Lower leg skin (tissue), 3 donors: ENCODE measurements at regions not wholly inside any gene's neighbourhood (a gene's known extent, or its start where the extent isn't known, plus 50 kb on each side); places are given as distances from the start of the nearest gene placed in this dataset.

Experiments
- POLR2A ChIP-seq, 2 donors: fragments of 450-650 bp; IDR thresholded peaks; one replicate each; pipeline ENCODE4 v1.6.1; 2016 to 2017; ENCODE audit warnings: antibody characterized with exemption in 2 of 2, mild to moderate bottlenecking in 1 of 2, moderate library complexity in 1 of 2
- TF ChIP-seq, protein P1 (sequence below), 3 donors: fragments of 450-650 bp; IDR thresholded peaks; one replicate each; pipeline ENCODE4 v1.5.1; 2016; ENCODE audit warnings: antibody characterized with exemption in 3 of 3, mild to moderate bottlenecking in 3 of 3, moderate library complexity in 2 of 3

GRCh38 chr22:47448231-47449223 is 686.1 kb downstream of the TBC1D22A start:
- no peak for TF ChIP-seq POLR2A (IDR thresholded peaks at IDR 0.05)
- TF ChIP-seq, protein P1, sequence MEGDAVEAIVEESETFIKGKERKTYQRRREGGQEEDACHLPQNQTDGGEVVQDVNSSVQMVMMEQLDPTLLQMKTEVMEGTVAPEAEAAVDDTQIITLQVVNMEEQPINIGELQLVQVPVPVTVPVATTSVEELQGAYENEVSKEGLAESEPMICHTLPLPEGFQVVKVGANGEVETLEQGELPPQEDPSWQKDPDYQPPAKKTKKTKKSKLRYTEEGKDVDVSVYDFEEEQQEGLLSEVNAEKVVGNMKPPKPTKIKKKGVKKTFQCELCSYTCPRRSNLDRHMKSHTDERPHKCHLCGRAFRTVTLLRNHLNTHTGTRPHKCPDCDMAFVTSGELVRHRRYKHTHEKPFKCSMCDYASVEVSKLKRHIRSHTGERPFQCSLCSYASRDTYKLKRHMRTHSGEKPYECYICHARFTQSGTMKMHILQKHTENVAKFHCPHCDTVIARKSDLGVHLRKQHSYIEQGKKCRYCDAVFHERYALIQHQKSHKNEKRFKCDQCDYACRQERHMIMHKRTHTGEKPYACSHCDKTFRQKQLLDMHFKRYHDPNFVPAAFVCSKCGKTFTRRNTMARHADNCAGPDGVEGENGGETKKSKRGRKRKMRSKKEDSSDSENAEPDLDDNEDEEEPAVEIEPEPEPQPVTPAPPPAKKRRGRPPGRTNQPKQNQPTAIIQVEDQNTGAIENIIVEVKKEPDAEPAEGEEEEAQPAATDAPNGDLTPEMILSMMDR (IDR thresholded peaks at IDR 0.05): no peak
